CD4-positive, alpha-beta T cell (primary cell): ENCODE measurements at regions not wholly inside any gene's neighbourhood (a gene's known extent, or its start where the extent isn't known, plus 50 kb on each side); places are given as distances from the start of the nearest gene placed in this dataset.

Experiments
- ATAC-seq: fragments of 200-7000 bp; cut with Tn5 transposase; one replicate; pipeline ENCODE4 v1.10.0; 2022; ENCODE audit warnings: mild to moderate bottlenecking; ENCODE audit not compliant: poor library complexity
- CTCF ChIA-PET: fragments of 350-600 bp; sonication (Branson Sonifier 250); formaldehyde crosslinking; loops from one replicate; lab custom pipeline; 2021; ENCODE audit warnings: antibody characterized with exemption, inconsistent platforms; lab: Charles Lee
- POLR2A ChIA-PET: fragments of 350-600 bp; sonication (Branson Sonifier 250); formaldehyde crosslinking; loops from one replicate; lab custom pipeline; 2021; ENCODE audit warnings: antibody characterized with exemption, inconsistent platforms; lab: Charles Lee
- DNase-seq, 14 experiments: peaks; one replicate each; pipeline ENCODE4 v3.0.0-alpha.2; 2013 to 2020; ENCODE audit warnings: mixed read lengths in 2 of 14
- H3K27ac ChIP-seq, 2 donors: one replicate each; pipeline versions ENCODE4 v1.5.1 to v1.7.0; 2013; ENCODE audit warnings: low read length in 2 of 2, low read depth in 1 of 2, mild to moderate bottlenecking in 1 of 2
- H3K27me3 ChIP-seq, 2 experiments: 1 replicate in 1 of 2; 2 replicates in 1 of 2; pipeline versions ENCODE4 v1.6.1 to v1.7.0; 2013; ENCODE audit warnings: low read length in 2 of 2, control low read depth in 1 of 2, mild to moderate bottlenecking in 1 of 2, moderate library complexity in 1 of 2; ENCODE audit not compliant: insufficient read depth in 2 of 2, control insufficient read depth in 1 of 2
- H3K36me3 ChIP-seq: one replicate; pipeline ENCODE4 v1.6.1; 2013; ENCODE audit warnings: low read length, control low read depth; ENCODE audit not compliant: insufficient read depth
- H3K4me1 ChIP-seq: one replicate; pipeline ENCODE4 v1.6.1; 2013; ENCODE audit warnings: low read length, control low read depth; ENCODE audit not compliant: insufficient read depth
- H3K4me3 ChIP-seq: one replicate; pipeline ENCODE4 v1.5.1; 2013; ENCODE audit warnings: mild to moderate bottlenecking, low read length, moderate library complexity
- H3K9me3 ChIP-seq, 2 experiments: 1 replicate in 1 of 2; 2 replicates in 1 of 2; pipeline versions ENCODE4 v1.6.1 to v1.7.0; 2013; ENCODE audit warnings: low read length in 2 of 2, mild to moderate bottlenecking in 2 of 2, control low read depth in 1 of 2, moderate library complexity in 1 of 2; ENCODE audit not compliant: control insufficient read depth in 1 of 2, insufficient read depth in 1 of 2
- H3K27ac Mint-ChIP-seq: one replicate; pipeline ENCODE4 v1.8.0; 2020; ENCODE audit warnings: mixed read lengths
- H3K27me3 Mint-ChIP-seq: one replicate; pipeline ENCODE4 v1.8.0; 2021; ENCODE audit warnings: mixed read lengths
- H3K36me3 Mint-ChIP-seq: one replicate; pipeline ENCODE4 v1.8.0; 2021; ENCODE audit warnings: low read depth, mixed read lengths
- H3K4me1 Mint-ChIP-seq: one replicate; pipeline ENCODE4 v1.8.0; 2021; ENCODE audit warnings: low read depth, mixed read lengths
- H3K4me3 Mint-ChIP-seq: one replicate; pipeline ENCODE4 v1.8.0; 2020; ENCODE audit warnings: mild to moderate bottlenecking, mixed read lengths
- H3K9me3 Mint-ChIP-seq: one replicate; pipeline ENCODE4 v1.8.0; 2020; ENCODE audit warnings: mixed read lengths
- intact Hi-C, 2 experiments: fragments of 100-400 bp; cut with DNase I in 1 of 2; cut with micrococcal nuclease in 1 of 2; formaldehyde crosslinking; loops; one replicate each; pipeline versions ENCODE4 v1.15.1 to v1.9.0; 2023 to 2025; cut with DNase I, micrococcal nuclease
- TF ChIP-seq, protein P1 (sequence below): fragments of 200-600 bp; IDR thresholded peaks from one replicate; pipeline ENCODE4 v1.8.0; 2022; ENCODE audit warnings: antibody characterized with exemption, mild to moderate bottlenecking

GRCh38 chrX:114134465-114134864 is 449.4 kb upstream of the HTR2C start:
- H3K27me3 ChIP-seq: no peaks in the 10 kb centered on the region
- H3K9me3 ChIP-seq: no peaks in the 10 kb centered on the region
- peaks cover 4% of the 10 kb centered on the region for H3K9me3 Mint-ChIP-seq
- no peaks in the 10 kb centered on the region for H3K27me3 Mint-ChIP-seq
- no peak for ATAC-seq
- no peaks in the 10 kb centered on the region for H3K36me3 ChIP-seq
- ChIA-PET CTCF (no interaction called here), POLR2A (no interaction called here)
- H3K27ac ChIP-seq: no peak overlapping the region
- no peak overlapping the region for H3K4me3 Mint-ChIP-seq
- no peak for DNase-seq
- no peak overlapping the region for H3K4me3 ChIP-seq
- H3K27ac Mint-ChIP-seq: no peak overlapping the region
- no peaks in the 10 kb centered on the region for H3K4me1 Mint-ChIP-seq
- H3K4me1 ChIP-seq: no peaks in the 10 kb centered on the region
- TF ChIP-seq, protein P1, sequence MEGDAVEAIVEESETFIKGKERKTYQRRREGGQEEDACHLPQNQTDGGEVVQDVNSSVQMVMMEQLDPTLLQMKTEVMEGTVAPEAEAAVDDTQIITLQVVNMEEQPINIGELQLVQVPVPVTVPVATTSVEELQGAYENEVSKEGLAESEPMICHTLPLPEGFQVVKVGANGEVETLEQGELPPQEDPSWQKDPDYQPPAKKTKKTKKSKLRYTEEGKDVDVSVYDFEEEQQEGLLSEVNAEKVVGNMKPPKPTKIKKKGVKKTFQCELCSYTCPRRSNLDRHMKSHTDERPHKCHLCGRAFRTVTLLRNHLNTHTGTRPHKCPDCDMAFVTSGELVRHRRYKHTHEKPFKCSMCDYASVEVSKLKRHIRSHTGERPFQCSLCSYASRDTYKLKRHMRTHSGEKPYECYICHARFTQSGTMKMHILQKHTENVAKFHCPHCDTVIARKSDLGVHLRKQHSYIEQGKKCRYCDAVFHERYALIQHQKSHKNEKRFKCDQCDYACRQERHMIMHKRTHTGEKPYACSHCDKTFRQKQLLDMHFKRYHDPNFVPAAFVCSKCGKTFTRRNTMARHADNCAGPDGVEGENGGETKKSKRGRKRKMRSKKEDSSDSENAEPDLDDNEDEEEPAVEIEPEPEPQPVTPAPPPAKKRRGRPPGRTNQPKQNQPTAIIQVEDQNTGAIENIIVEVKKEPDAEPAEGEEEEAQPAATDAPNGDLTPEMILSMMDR: no peak
- intact Hi-C loops: no loop called here
- H3K36me3 Mint-ChIP-seq: no peaks in the 10 kb centered on the region

- ATAC-seq: no peak
- no peak overlapping the region for H3K27ac Mint-ChIP-seq
- TF ChIP-seq, protein P1: no peak
- DNase-seq: no peak
- H3K36me3 Mint-ChIP-seq: no peaks in the 10 kb centered on the region
- H3K27ac ChIP-seq: no peak overlapping the region
- peaks cover 0 to 10% of the 10 kb centered on the region in 2 experiments for H3K9me3 ChIP-seq
- no peaks in the 10 kb centered on the region for H3K27me3 Mint-ChIP-seq
- no peaks in the 10 kb centered on the region for H3K36me3 ChIP-seq
- ChIA-PET POLR2A (no interaction called here), CTCF (no interaction called here)
- intact Hi-C loops: no loop called here
- H3K9me3 Mint-ChIP-seq: peaks cover 3% of the 10 kb centered on the region
- H3K27me3 ChIP-seq: no peaks in the 10 kb centered on the region
- H3K4me3 ChIP-seq: no peak overlapping the region
- no peaks in the 10 kb centered on the region for H3K4me1 ChIP-seq
- H3K4me3 Mint-ChIP-seq: no peak overlapping the region
- H3K4me1 Mint-ChIP-seq: no peaks in the 10 kb centered on the region
Measured at GRCh38 chrX:114127411-114128025, 456.4 kb upstream of the HTR2C start.

DNA sequence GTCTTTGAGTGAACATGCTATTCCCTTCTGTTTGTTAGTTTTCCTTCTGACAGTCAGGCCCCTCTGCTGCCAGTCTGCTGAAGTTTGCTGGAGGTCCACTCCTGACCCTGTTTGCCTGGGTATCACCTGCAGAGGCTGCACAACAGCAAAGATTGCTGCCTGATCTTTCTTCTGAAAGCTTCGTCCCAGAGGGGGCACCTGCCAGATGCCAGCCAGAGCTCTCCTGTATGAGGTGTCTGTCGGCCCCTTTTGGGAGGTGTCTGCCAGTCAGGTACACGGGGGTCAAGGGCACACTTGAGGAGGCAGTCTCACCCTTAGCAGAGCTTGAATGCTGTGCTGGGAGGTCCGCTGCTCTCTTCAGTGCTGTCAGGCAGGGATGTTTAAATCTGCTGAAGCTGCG is 456.9 kb upstream of the HTR2C start:
- H3K27me3 Mint-ChIP-seq: no peaks in the 10 kb centered on the region
- POLR2A ChIA-PET: no interaction called here
- Histone ChIP-seq H3K4me3 (no peak overlapping the region), H3K27ac (no peak overlapping the region), H3K4me1 (no peaks in the 10 kb centered on the region), H3K27me3 (no peaks in the 10 kb centered on the region), H3K9me3 (peaks cover 0 to 10% of the 10 kb centered on the region in 2 experiments), H3K36me3 (no peaks in the 10 kb centered on the region)
- no peak for ATAC-seq
- CTCF ChIA-PET: no interaction called here
- no peaks in the 10 kb centered on the region for H3K36me3 Mint-ChIP-seq
- TF ChIP-seq, protein P1: no peak
- DNase-seq: no peak
- no peak overlapping the region for H3K27ac Mint-ChIP-seq
- intact Hi-C loops: no loop called here
- H3K4me1 Mint-ChIP-seq: no peaks in the 10 kb centered on the region
- peaks cover 3% of the 10 kb centered on the region for H3K9me3 Mint-ChIP-seq
- H3K4me3 Mint-ChIP-seq: no peak overlapping the region
